ENCODE measurements at regions not wholly inside any gene's neighbourhood (a gene's known extent, or its start where the extent isn't known, plus 50 kb on each side); places are given as distances from the start of the nearest gene placed in this dataset.

GRCh38 chr2:147211484-147211883 is 633.3 kb upstream of the ACVR2A start:
- TF ChIP-seq, protein P1, sequence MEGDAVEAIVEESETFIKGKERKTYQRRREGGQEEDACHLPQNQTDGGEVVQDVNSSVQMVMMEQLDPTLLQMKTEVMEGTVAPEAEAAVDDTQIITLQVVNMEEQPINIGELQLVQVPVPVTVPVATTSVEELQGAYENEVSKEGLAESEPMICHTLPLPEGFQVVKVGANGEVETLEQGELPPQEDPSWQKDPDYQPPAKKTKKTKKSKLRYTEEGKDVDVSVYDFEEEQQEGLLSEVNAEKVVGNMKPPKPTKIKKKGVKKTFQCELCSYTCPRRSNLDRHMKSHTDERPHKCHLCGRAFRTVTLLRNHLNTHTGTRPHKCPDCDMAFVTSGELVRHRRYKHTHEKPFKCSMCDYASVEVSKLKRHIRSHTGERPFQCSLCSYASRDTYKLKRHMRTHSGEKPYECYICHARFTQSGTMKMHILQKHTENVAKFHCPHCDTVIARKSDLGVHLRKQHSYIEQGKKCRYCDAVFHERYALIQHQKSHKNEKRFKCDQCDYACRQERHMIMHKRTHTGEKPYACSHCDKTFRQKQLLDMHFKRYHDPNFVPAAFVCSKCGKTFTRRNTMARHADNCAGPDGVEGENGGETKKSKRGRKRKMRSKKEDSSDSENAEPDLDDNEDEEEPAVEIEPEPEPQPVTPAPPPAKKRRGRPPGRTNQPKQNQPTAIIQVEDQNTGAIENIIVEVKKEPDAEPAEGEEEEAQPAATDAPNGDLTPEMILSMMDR (IDR thresholded peaks at IDR 0.05; ENCODE audit: insufficient read depth, low read depth, low read length) = no peak
- no peak for TF ChIP-seq EZH2 (IDR thresholded peaks at IDR 0.05; ENCODE audit: insufficient read depth, low read length)

All from astrocyte (in vitro differentiated cells and primary cell).